IgD-negative memory B cell (primary cell): ENCODE measurements at regions not wholly inside any gene's neighbourhood (a gene's known extent, or its start where the extent isn't known, plus 50 kb on each side); places are given as distances from the start of the nearest gene placed in this dataset.

Experiments used
- H3K27ac Mint-ChIP-seq, 3 donors: one replicate each; pipeline ENCODE4 v1.8.0; 2020 to 2022; ENCODE audit warnings: mild to moderate bottlenecking in 3 of 3, mixed read lengths in 3 of 3, moderate library complexity in 1 of 3
- H3K27me3 Mint-ChIP-seq: one replicate; pipeline ENCODE4 v1.8.0; 2021; ENCODE audit warnings: mixed read lengths
- H3K36me3 Mint-ChIP-seq: one replicate; pipeline ENCODE4 v1.8.0; 2020; ENCODE audit warnings: mild to moderate bottlenecking, mixed read lengths
- H3K4me1 Mint-ChIP-seq, 3 donors: one replicate each; pipeline ENCODE4 v1.8.0; 2020 to 2022; ENCODE audit warnings: mixed read lengths in 3 of 3, mild to moderate bottlenecking in 1 of 3
- H3K4me3 Mint-ChIP-seq, 4 donors: one replicate each; pipeline ENCODE4 v1.8.0; 2020 to 2022; ENCODE audit warnings: mild to moderate bottlenecking in 4 of 4, mixed read lengths in 4 of 4, moderate library complexity in 3 of 4
- H3K9me3 Mint-ChIP-seq, 3 donors: one replicate each; pipeline ENCODE4 v1.8.0; 2020 to 2021; ENCODE audit warnings: mixed read lengths in 3 of 3, mild to moderate bottlenecking in 1 of 3

GRCh38 chr5:113950186-113950585, 411.7 kb upstream of the KCNN2 start:
- Mint-ChIP-seq H3K36me3 (no peaks in the 10 kb centered on the region), H3K27me3 (no peaks in the 10 kb centered on the region), H3K4me1 (no peaks in the 10 kb centered on the region), H3K27ac (no peak overlapping the region), H3K4me3 (no peak overlapping the region), H3K9me3 (peaks cover under 1 to 25% (median 2%) of the 10 kb centered on the region in 3 donors)

GRCh38 chr5:113965225-113965624, 396.6 kb upstream of the KCNN2 start:
- Mint-ChIP-seq H3K36me3 (peaks cover 2% of the 10 kb centered on the region), H3K4me1 (no peaks in the 10 kb centered on the region), H3K27me3 (no peaks in the 10 kb centered on the region), H3K4me3 (no peak overlapping the region), H3K27ac (no peak overlapping the region), H3K9me3 (peaks cover 0 to 5% (median 2%) of the 10 kb centered on the region in 3 donors)

DNA sequence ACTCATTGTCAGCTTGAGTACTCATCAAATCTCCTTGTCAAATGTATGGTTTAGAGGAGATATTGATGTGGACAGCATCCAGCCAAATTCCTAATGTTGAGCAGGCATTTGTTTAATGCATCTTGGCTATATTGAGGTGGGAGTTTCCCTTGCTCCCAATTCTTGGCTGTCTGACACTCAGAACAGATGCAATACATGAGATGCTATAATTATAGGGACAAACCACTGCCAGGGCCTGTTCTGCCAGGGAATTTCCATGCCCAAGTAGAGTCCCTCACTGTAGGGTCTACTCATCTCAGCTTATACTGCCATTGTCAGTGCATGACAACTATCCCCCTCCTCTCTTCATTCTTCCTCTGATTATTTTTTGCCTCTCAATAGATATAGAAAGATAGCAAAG, 392.0 kb upstream of the KCNN2 start:
- no peaks in the 10 kb centered on the region for H3K27me3 Mint-ChIP-seq
- H3K36me3 Mint-ChIP-seq, result no peaks in the 10 kb centered on the region
- H3K9me3 Mint-ChIP-seq, result peaks cover 0 to 5% (median 2%) of the 10 kb centered on the region in 3 donors
- H3K4me3 Mint-ChIP-seq, result no peak overlapping the region
- no peak overlapping the region for H3K27ac Mint-ChIP-seq
- no peaks in the 10 kb centered on the region for H3K4me1 Mint-ChIP-seq

GRCh38 chr5:113971454-113971853, 390.4 kb upstream of the KCNN2 start:
- Mint-ChIP-seq H3K27me3 (no peaks in the 10 kb centered on the region), H3K9me3 (peaks cover 0 to 5% (median 2%) of the 10 kb centered on the region in 3 donors), H3K27ac (no peak overlapping the region), H3K4me3 (no peak overlapping the region), H3K4me1 (no peaks in the 10 kb centered on the region), H3K36me3 (no peaks in the 10 kb centered on the region)

- Mint-ChIP-seq H3K9me3 (peaks cover 0 to 10% (median 2%) of the 10 kb centered on the region in 3 donors), H3K4me1 (no peaks in the 10 kb centered on the region), H3K27me3 (no peaks in the 10 kb centered on the region), H3K36me3 (no peaks in the 10 kb centered on the region), H3K27ac (no peak overlapping the region), H3K4me3 (no peak overlapping the region)
These were observed 386.9 kb upstream of the KCNN2 start for GRCh38 chr5:113974976-113975375.

- no peak overlapping the region for H3K4me3 Mint-ChIP-seq
- H3K9me3 Mint-ChIP-seq, result peaks cover 0 to 10% (median 1%) of the 10 kb centered on the region in 3 donors
- H3K27me3 Mint-ChIP-seq, result no peaks in the 10 kb centered on the region
- no peaks in the 10 kb centered on the region for H3K36me3 Mint-ChIP-seq
- peaks cover 0 to 2% (median 0%) of the 10 kb centered on the region in 3 donors for H3K4me1 Mint-ChIP-seq
- no peak overlapping the region for H3K27ac Mint-ChIP-seq
These were observed 376.9 kb upstream of the KCNN2 start for GRCh38 chr5:113984928-113985327.

DNA sequence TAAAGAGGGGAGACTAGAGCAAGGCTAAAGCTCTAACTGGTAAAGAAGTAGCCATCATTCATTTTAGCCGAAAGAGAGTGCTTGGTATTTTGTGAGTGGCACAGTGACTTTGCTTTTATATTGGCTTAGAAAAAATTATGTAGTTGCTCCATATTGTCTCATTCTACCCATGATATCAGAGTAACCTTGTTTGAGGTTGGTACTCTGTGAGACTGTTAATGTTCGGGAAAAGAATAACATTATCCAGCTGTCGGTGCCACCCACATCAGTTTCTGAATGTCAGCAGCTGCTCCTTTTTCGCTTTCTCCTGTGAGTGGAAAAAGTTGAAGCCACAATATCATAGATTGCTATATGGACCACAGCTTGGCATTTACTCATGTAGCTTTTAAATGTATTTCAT, 376.4 kb upstream of the KCNN2 start:
- H3K36me3 Mint-ChIP-seq, result no peaks in the 10 kb centered on the region
- H3K27me3 Mint-ChIP-seq, result no peaks in the 10 kb centered on the region
- no peak overlapping the region for H3K4me3 Mint-ChIP-seq
- H3K4me1 Mint-ChIP-seq, result peaks cover 0 to 2% (median 0%) of the 10 kb centered on the region in 3 donors
- no peak overlapping the region for H3K27ac Mint-ChIP-seq
- peaks cover 0 to 9% (median 3%) of the 10 kb centered on the region in 3 donors for H3K9me3 Mint-ChIP-seq

- no peak overlapping the region for H3K27ac Mint-ChIP-seq
- peaks cover 0 to 2% (median 0%) of the 10 kb centered on the region in 3 donors for H3K4me1 Mint-ChIP-seq
- peaks cover 0 to 9% (median 7%) of the 10 kb centered on the region in 3 donors for H3K9me3 Mint-ChIP-seq
- no peaks in the 10 kb centered on the region for H3K27me3 Mint-ChIP-seq
- H3K36me3 Mint-ChIP-seq, result no peaks in the 10 kb centered on the region
- no peak overlapping the region for H3K4me3 Mint-ChIP-seq
These were observed 372.5 kb upstream of the KCNN2 start for GRCh38 chr5:113989278-113989912.

- Mint-ChIP-seq H3K9me3 (peaks cover 0 to 9% (median 7%) of the 10 kb centered on the region in 3 donors), H3K4me1 (peaks cover 0 to 2% (median 0%) of the 10 kb centered on the region in 3 donors), H3K4me3 (no peak overlapping the region), H3K27me3 (no peaks in the 10 kb centered on the region), H3K36me3 (no peaks in the 10 kb centered on the region), H3K27ac (no peak overlapping the region)
These were observed 372.0 kb upstream of the KCNN2 start for GRCh38 chr5:113989913-113990305.

DNA sequence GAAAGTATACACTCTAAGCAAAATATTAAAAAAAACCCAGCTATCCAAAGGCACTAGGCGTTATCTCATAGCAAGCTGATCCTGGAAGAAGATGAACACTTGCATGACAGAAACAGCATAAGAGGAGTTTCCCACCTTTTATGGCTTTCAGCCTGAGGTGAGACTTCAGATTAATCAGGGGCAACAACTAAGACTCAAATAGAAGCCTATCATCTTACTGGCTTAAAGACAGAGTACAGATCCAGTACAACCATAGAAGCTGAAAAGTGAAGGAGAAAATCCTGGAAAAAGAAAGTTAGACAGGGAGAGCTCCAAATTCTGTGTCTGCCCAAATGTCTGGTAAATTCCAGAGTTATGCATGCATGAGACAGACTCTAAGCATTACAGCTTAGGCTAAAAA, 360.8 kb upstream of the KCNN2 start:
- H3K27me3 Mint-ChIP-seq, result no peaks in the 10 kb centered on the region
- H3K27ac Mint-ChIP-seq, result no peak overlapping the region
- no peaks in the 10 kb centered on the region for H3K36me3 Mint-ChIP-seq
- no peaks in the 10 kb centered on the region for H3K4me1 Mint-ChIP-seq
- no peak overlapping the region for H3K4me3 Mint-ChIP-seq
- H3K9me3 Mint-ChIP-seq, result peaks cover 0 to 4% (median 0%) of the 10 kb centered on the region in 3 donors

DNA sequence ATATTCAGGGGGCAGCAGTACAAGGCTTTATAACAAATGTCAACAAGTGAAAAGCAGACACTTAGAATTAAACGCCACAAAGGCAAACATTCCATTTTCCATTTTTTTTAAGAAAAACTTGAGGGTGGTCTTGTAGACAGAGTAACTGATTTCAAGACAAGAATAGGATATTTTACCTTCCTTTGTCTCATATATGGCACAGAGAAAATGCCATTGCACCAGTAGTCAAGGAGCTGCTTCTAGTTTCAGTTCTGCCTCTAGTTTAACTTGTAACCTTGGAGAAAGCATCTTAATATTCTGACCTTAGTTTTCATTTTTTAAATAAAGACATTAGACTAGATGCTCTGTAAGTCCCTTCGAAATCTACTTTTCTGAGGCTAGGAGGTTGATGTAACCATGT, 355.3 kb upstream of the KCNN2 start:
- no peaks in the 10 kb centered on the region for H3K4me1 Mint-ChIP-seq
- no peaks in the 10 kb centered on the region for H3K27me3 Mint-ChIP-seq
- no peak overlapping the region for H3K27ac Mint-ChIP-seq
- no peak overlapping the region for H3K4me3 Mint-ChIP-seq
- H3K9me3 Mint-ChIP-seq, result no peaks in the 10 kb centered on the region
- H3K36me3 Mint-ChIP-seq, result no peaks in the 10 kb centered on the region

DNA sequence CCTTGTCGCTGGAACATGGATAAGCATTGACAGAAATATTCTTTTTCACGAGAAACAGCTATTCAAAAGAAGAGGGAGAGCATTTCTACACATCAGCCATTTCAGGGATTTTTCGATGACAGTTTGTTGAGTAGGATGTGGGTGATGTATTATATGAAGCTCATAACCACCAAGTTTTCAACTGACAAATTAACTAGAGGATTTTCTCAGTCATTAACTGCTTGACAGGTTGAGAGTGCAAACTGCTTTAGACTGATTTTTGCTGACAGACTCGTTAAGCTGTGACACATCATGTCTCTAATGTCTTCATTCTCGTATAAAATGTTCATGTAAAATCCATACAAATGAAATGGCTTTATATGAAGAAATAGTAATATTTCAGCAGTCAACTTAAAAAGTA, 354.2 kb upstream of the KCNN2 start:
- H3K27me3 Mint-ChIP-seq, result no peaks in the 10 kb centered on the region
- H3K4me1 Mint-ChIP-seq, result no peaks in the 10 kb centered on the region
- no peak overlapping the region for H3K27ac Mint-ChIP-seq
- no peaks in the 10 kb centered on the region for H3K9me3 Mint-ChIP-seq
- no peaks in the 10 kb centered on the region for H3K36me3 Mint-ChIP-seq
- no peak overlapping the region for H3K4me3 Mint-ChIP-seq

GRCh38 chr5:114010362-114010761, 351.5 kb upstream of the KCNN2 start:
- no peak overlapping the region for H3K27ac Mint-ChIP-seq
- no peak overlapping the region for H3K4me3 Mint-ChIP-seq
- no peaks in the 10 kb centered on the region for H3K9me3 Mint-ChIP-seq
- no peaks in the 10 kb centered on the region for H3K36me3 Mint-ChIP-seq
- no peaks in the 10 kb centered on the region for H3K27me3 Mint-ChIP-seq
- H3K4me1 Mint-ChIP-seq, result no peaks in the 10 kb centered on the region

GRCh38 chr5:114018186-114018585, 343.7 kb upstream of the KCNN2 start:
- H3K9me3 Mint-ChIP-seq, result peaks cover 0 to 2% (median 0%) of the 10 kb centered on the region in 3 donors
- H3K4me1 Mint-ChIP-seq, result no peaks in the 10 kb centered on the region
- peaks cover 2% of the 10 kb centered on the region for H3K27me3 Mint-ChIP-seq
- no peak overlapping the region for H3K4me3 Mint-ChIP-seq
- H3K27ac Mint-ChIP-seq, result no peak overlapping the region
- H3K36me3 Mint-ChIP-seq, result no peaks in the 10 kb centered on the region

DNA sequence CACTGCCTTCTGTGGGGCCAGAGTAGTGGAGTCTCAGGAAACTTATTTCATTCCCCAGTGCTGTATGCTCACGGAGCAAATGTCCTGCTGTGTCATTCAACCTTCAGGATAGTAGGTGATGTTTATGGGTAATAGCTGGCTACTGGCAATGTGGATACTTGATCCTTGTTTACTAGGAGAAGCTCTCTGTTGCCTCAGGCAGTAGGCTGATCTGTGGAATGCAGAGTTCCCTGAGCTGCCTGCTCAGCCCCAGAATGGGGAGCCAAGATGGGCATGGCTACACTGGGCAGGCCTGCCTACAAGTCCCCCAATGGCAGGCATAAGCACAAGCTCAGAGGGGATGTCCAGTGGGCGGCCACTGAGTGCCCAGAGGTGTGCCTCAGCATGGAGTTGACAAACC, 323.1 kb upstream of the KCNN2 start:
- Mint-ChIP-seq H3K27ac (no peak overlapping the region), H3K4me1 (no peaks in the 10 kb centered on the region), H3K27me3 (peaks cover 2% of the 10 kb centered on the region), H3K4me3 (no peak overlapping the region), H3K9me3 (peaks cover 5 to 9% (median 8%) of the 10 kb centered on the region in 3 donors), H3K36me3 (no peaks in the 10 kb centered on the region)

GRCh38 chr5:114050087-114050486, 311.8 kb upstream of the KCNN2 start:
- H3K4me3 Mint-ChIP-seq, result no peak overlapping the region

More at GRCh38 chr5:114050087-114050486, 311.8 kb upstream of the KCNN2 start:
- H3K27me3 Mint-ChIP-seq, result peaks cover 13% of the 10 kb centered on the region
- peaks cover 0 to 2% (median 0%) of the 10 kb centered on the region in 3 donors for H3K9me3 Mint-ChIP-seq
- no peaks in the 10 kb centered on the region for H3K4me1 Mint-ChIP-seq
- no peak overlapping the region for H3K27ac Mint-ChIP-seq
- H3K36me3 Mint-ChIP-seq, result no peaks in the 10 kb centered on the region
